Fibroblast of lung (primary cell): ENCODE measurements at regions not wholly inside any gene's neighbourhood (a gene's known extent, or its start where the extent isn't known, plus 50 kb on each side); places are given as distances from the start of the nearest gene placed in this dataset.

ENCODE experiments used
- DNase-seq, 2 donors: peaks; one replicate each; pipeline versions ENCODE4 v3.0.0 to v3.0.0-alpha.2; 2010; ENCODE audit warnings: low read depth in 2 of 2
- H2AFZ ChIP-seq: 2 replicates; pipeline ENCODE4 v1.5.1; 2012; ENCODE audit warnings: low read length, control low read depth, inconsistent platforms
- H3K27ac ChIP-seq: 2 replicates; pipeline ENCODE4 v1.5.1; 2011; ENCODE audit warnings: low read length, control low read depth; ENCODE audit not compliant: insufficient read depth
- H3K27me3 ChIP-seq: 2 replicates; pipeline ENCODE4 v1.5.1; 2011; ENCODE audit warnings: mild to moderate bottlenecking, low read length; ENCODE audit not compliant: control insufficient read depth, insufficient read depth
- H3K36me3 ChIP-seq: 2 replicates; pipeline ENCODE4 v1.5.1; 2011; ENCODE audit warnings: low read length; ENCODE audit not compliant: control insufficient read depth, insufficient read depth
- H3K4me1 ChIP-seq: 2 replicates; pipeline ENCODE4 v1.5.1; 2011; ENCODE audit warnings: low read length; ENCODE audit not compliant: control insufficient read depth, insufficient read depth; ENCODE audit errors: extremely low read depth
- H3K4me2 ChIP-seq: 2 replicates; pipeline ENCODE4 v1.5.1; 2011; ENCODE audit warnings: low read length, control low read depth; ENCODE audit not compliant: insufficient read depth; ENCODE audit errors: extremely low read depth
- H3K4me3 ChIP-seq, 4 experiments: fragments of 200-600 bp in 1 of 4; sonication (generic) in 1 of 4; replicated peaks in 1 of 4; 2 replicates each; pipeline ENCODE4 v1.5.1; 2011 to 2016; ENCODE audit warnings: low read length in 4 of 4, low read depth in 3 of 4, mild to moderate bottlenecking in 3 of 4, control low read depth in 2 of 4, inconsistent platforms in 1 of 4, mixed read lengths in 1 of 4; ENCODE audit not compliant: insufficient read depth in 1 of 4; ENCODE audit errors: control extremely low read depth in 1 of 4
- H3K79me2 ChIP-seq: 2 replicates; pipeline ENCODE4 v1.5.1; 2012; ENCODE audit warnings: mild to moderate bottlenecking, low read length, inconsistent platforms; ENCODE audit not compliant: control insufficient read depth, insufficient read depth
- H3K9ac ChIP-seq: 2 replicates; pipeline ENCODE4 v1.5.1; 2011; ENCODE audit warnings: mild to moderate bottlenecking, low read length, control low read depth; ENCODE audit not compliant: insufficient read depth
- H3K9me3 ChIP-seq: 2 replicates; pipeline ENCODE4 v1.5.1; 2012; ENCODE audit warnings: low read depth, low read length; ENCODE audit not compliant: control insufficient read depth, insufficient read depth
- H4K20me1 ChIP-seq: 2 replicates; pipeline ENCODE4 v1.5.1; 2011; ENCODE audit warnings: low read length; ENCODE audit not compliant: control insufficient read depth, insufficient read depth; ENCODE audit errors: extremely low read depth
- CTCF ChIP-seq, 2 donors: IDR thresholded peaks in 1 of 2; conservative IDR thresholded peaks in 1 of 2; 1 replicate in 1 of 2; 2 replicates in 1 of 2; pipeline ENCODE4 v1.5.1; 2011 to 2012; ENCODE audit warnings: low read length in 2 of 2, control low read depth in 1 of 2, inconsistent platforms in 1 of 2, low read depth in 1 of 2, mild to moderate bottlenecking in 1 of 2
- EZH2 ChIP-seq: IDR thresholded peaks from 2 replicates; pipeline ENCODE4 v1.5.1; 2012; ENCODE audit warnings: low read length, control low read depth, mild to moderate bottlenecking; ENCODE audit errors: missing control alignments

- Histone ChIP-seq H3K4me1 (no peaks in the 10 kb centered on the region), H3K9ac (no peak overlapping the region), H3K36me3 (no peaks in the 10 kb centered on the region), H3K27me3 (peaks cover 3% of the 10 kb centered on the region), H4K20me1 (no peaks in the 10 kb centered on the region), H3K4me3 (no peak overlapping the region), H3K27ac (no peak overlapping the region), H3K9me3 (no peaks in the 10 kb centered on the region), H3K4me2 (no peak overlapping the region), H2AFZ (no peak overlapping the region), H3K79me2 (no peaks in the 10 kb centered on the region)
- TF ChIP-seq EZH2 (no peak), CTCF (conservative IDR thresholded peaks at IDR 0.05 in 1 of 2, IDR thresholded peaks at IDR 0.05 in 1 of 2; ENCODE audit: low read depth in 1 of 2, low read length in 2 of 2) (no peak)
- no peak for DNase-seq
These were observed 104.6 kb upstream of the BOD1 start for GRCh38 chr5:173720953-173721600.

GRCh38 chr5:173721601-173722232, 105.3 kb upstream of the BOD1 start:
- Histone ChIP-seq H3K9ac (no peak overlapping the region), H2AFZ (no peak overlapping the region), H3K27me3 (peaks cover 3% of the 10 kb centered on the region), H3K9me3 (no peaks in the 10 kb centered on the region), H3K36me3 (no peaks in the 10 kb centered on the region), H4K20me1 (no peaks in the 10 kb centered on the region), H3K27ac (no peak overlapping the region), H3K4me3 (no peak overlapping the region), H3K4me1 (no peaks in the 10 kb centered on the region), H3K4me2 (no peak overlapping the region), H3K79me2 (no peaks in the 10 kb centered on the region)
- no peak for TF ChIP-seq CTCF (conservative IDR thresholded peaks at IDR 0.05 in 1 of 2, IDR thresholded peaks at IDR 0.05 in 1 of 2; ENCODE audit: low read depth in 1 of 2, low read length in 2 of 2)
- TF ChIP-seq EZH2 = no peak
- DNase-seq = peak in 1 of 2 donors; percentile 47

GRCh38 chr5:173726846-173727557, 110.6 kb upstream of the BOD1 start:
- no peak overlapping the region for H3K9ac ChIP-seq
- TF ChIP-seq EZH2 (no peak), CTCF (conservative IDR thresholded peaks at IDR 0.05 in 1 of 2, IDR thresholded peaks at IDR 0.05 in 1 of 2; ENCODE audit: low read depth in 1 of 2, low read length in 2 of 2) (no peak)

More at GRCh38 chr5:173726846-173727557, 110.6 kb upstream of the BOD1 start:
- H2AFZ ChIP-seq = no peak overlapping the region
- no peak overlapping the region for H3K4me2 ChIP-seq
- no peaks in the 10 kb centered on the region for H4K20me1 ChIP-seq
- H3K9me3 ChIP-seq = no peaks in the 10 kb centered on the region
- no peaks in the 10 kb centered on the region for H3K36me3 ChIP-seq
- no peak overlapping the region for H3K4me3 ChIP-seq
- DNase-seq = peak; percentile 10 to 60
- no peaks in the 10 kb centered on the region for H3K4me1 ChIP-seq
- H3K79me2 ChIP-seq = no peaks in the 10 kb centered on the region
- H3K27ac ChIP-seq = no peak overlapping the region
- H3K27me3 ChIP-seq = peaks cover 3% of the 10 kb centered on the region
